Hematopoietic multipotent progenitor cell treated with erythropoietin and hydrocortisone succinate and interleukin-3 and kit ligand, for 6 days (in vitro differentiated cells): ENCODE measurements at regions not wholly inside any gene's neighbourhood (a gene's known extent, or its start where the extent isn't known, plus 50 kb on each side); places are given as distances from the start of the nearest gene placed in this dataset.

Source experiments
- DNase-seq: peaks from one replicate; pipeline ENCODE4 v3.0.0-alpha.2; 2015

- no peak for DNase-seq
Observed at GRCh38 chr3:102124704-102125103, 275.4 kb downstream of the NFKBIZ start.

- no peak for DNase-seq
Observed at GRCh38 chr3:102125197-102125993, 276.1 kb downstream of the NFKBIZ start.

GRCh38 chr3:102125994-102126368 lies 276.7 kb downstream of the NFKBIZ start:
- DNase-seq, result no peak

- no peak for DNase-seq
Observed at GRCh38 chr3:102129760-102130608, 280.7 kb downstream of the NFKBIZ start.

- DNase-seq, result peak; percentile 2
Observed at GRCh38 chr3:102132370-102132769, 283.1 kb downstream of the NFKBIZ start.

- DNase-seq, result no peak
Observed at GRCh38 chr3:102133376-102133775, 284.1 kb downstream of the NFKBIZ start.

GRCh38 chr3:102135316-102135715 lies 286.0 kb downstream of the NFKBIZ start:
- peak; percentile 3 for DNase-seq

GRCh38 chr3:102136183-102136582 lies 286.9 kb downstream of the NFKBIZ start:
- DNase-seq, result no peak

GRCh38 chr3:102140116-102140515 lies 290.8 kb downstream of the NFKBIZ start:
- no peak for DNase-seq

- DNase-seq, result no peak
Observed at GRCh38 chr3:102141096-102141927, 292.0 kb downstream of the NFKBIZ start.

GRCh38 chr3:102141928-102142239 lies 292.6 kb downstream of the NFKBIZ start:
- DNase-seq, result no peak

- no peak for DNase-seq
Observed at GRCh38 chr3:102142379-102143060, 292.3 kb upstream of the ZPLD1 start.

- DNase-seq, result no peak
Observed at GRCh38 chr3:102143536-102143935, 291.3 kb upstream of the ZPLD1 start.

GRCh38 chr3:102144063-102144462 lies 290.8 kb upstream of the ZPLD1 start:
- no peak for DNase-seq

- DNase-seq, result no peak
Observed at GRCh38 chr3:102148598-102149337, 286.0 kb upstream of the ZPLD1 start.

- no peak for DNase-seq
Observed at GRCh38 chr3:102151935-102152334, 282.9 kb upstream of the ZPLD1 start.

- DNase-seq, result no peak
Observed at GRCh38 chr3:102156426-102156825, 278.4 kb upstream of the ZPLD1 start.

- no peak for DNase-seq
Observed at GRCh38 chr3:102158080-102158740, 276.6 kb upstream of the ZPLD1 start.

GRCh38 chr3:102159810-102160451 lies 274.9 kb upstream of the ZPLD1 start:
- DNase-seq, result no peak

- no peak for DNase-seq
Observed at GRCh38 chr3:102161384-102162006, 273.3 kb upstream of the ZPLD1 start.
